Testis (tissue), 2 donors: ENCODE measurements at regions not wholly inside any gene's neighbourhood (a gene's known extent, or its start where the extent isn't known, plus 50 kb on each side); places are given as distances from the start of the nearest gene placed in this dataset.

Experiments
- POLR2A ChIP-seq: fragments of 450-650 bp; IDR thresholded peaks from one replicate; pipeline ENCODE4 v1.6.1; 2017; ENCODE audit warnings: antibody characterized with exemption, mild to moderate bottlenecking, moderate library complexity
- TF ChIP-seq, protein P1 (sequence below), 3 experiments: fragments of 450-650 bp in 2 of 3; fragments of 200-600 bp in 1 of 3; sonication (generic) in 1 of 3; IDR thresholded peaks; one replicate each; pipeline ENCODE4 v1.5.1; 2016 to 2019; ENCODE audit warnings: antibody characterized with exemption in 3 of 3, mild to moderate bottlenecking in 2 of 3, moderate library complexity in 1 of 3

DNA sequence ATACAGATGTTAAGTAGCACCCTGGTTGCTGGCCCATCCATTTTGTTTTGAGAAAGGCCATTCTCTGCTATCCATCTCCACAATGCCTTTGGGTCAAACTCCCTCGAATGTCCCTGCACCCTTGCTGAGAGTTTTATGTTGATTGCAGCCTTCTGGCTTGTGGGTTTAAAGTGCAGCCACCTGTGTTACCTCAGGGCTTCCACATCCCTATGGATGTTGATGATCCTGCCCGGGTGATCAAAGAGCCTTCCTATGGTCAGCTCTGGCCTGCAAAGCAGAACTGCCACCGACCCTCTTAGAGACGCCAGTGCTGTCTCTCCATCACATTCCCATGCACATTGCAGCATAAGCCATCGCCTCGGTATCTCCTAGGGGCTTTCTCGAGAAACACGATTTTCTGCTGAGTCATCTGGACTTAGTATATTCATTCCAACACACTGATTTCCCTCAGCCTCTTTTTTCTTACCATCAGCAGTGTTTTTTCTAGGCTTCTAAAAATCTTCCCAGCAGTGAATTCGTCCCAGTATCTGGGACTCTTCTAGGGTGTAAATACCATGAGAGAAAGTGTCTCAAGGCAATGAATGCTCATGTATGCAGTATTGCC, 585.7 kb upstream of the TMEM132C start:
- no peak for TF ChIP-seq POLR2A
- TF ChIP-seq, protein P1, sequence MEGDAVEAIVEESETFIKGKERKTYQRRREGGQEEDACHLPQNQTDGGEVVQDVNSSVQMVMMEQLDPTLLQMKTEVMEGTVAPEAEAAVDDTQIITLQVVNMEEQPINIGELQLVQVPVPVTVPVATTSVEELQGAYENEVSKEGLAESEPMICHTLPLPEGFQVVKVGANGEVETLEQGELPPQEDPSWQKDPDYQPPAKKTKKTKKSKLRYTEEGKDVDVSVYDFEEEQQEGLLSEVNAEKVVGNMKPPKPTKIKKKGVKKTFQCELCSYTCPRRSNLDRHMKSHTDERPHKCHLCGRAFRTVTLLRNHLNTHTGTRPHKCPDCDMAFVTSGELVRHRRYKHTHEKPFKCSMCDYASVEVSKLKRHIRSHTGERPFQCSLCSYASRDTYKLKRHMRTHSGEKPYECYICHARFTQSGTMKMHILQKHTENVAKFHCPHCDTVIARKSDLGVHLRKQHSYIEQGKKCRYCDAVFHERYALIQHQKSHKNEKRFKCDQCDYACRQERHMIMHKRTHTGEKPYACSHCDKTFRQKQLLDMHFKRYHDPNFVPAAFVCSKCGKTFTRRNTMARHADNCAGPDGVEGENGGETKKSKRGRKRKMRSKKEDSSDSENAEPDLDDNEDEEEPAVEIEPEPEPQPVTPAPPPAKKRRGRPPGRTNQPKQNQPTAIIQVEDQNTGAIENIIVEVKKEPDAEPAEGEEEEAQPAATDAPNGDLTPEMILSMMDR (IDR thresholded peaks at IDR 0.05): no peak
